ENCODE measurements at regions not wholly inside any gene's neighbourhood (a gene's known extent, or its start where the extent isn't known, plus 50 kb on each side); places are given as distances from the start of the nearest gene placed in this dataset.

DNA sequence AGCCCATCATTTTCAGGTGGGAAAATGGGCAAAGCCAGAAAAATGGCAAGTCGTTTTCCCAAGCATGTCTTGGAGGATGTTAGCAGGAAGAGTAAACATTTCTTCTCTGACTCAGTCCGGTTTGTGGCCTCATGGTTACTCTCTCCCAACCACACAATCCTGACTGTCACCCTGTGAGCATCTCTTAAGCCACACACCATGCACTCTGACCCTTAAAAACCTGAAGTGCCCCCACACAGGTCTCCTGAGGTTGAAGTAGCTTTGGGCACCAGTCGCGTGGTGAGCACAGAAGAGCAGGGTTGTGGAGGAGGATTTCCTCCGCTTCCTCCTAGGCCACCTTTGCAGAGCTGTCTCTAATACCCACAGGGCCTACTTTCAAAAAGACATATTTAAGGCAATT, 387.3 kb upstream of the NPVF start:
- TF ChIP-seq, protein P1, sequence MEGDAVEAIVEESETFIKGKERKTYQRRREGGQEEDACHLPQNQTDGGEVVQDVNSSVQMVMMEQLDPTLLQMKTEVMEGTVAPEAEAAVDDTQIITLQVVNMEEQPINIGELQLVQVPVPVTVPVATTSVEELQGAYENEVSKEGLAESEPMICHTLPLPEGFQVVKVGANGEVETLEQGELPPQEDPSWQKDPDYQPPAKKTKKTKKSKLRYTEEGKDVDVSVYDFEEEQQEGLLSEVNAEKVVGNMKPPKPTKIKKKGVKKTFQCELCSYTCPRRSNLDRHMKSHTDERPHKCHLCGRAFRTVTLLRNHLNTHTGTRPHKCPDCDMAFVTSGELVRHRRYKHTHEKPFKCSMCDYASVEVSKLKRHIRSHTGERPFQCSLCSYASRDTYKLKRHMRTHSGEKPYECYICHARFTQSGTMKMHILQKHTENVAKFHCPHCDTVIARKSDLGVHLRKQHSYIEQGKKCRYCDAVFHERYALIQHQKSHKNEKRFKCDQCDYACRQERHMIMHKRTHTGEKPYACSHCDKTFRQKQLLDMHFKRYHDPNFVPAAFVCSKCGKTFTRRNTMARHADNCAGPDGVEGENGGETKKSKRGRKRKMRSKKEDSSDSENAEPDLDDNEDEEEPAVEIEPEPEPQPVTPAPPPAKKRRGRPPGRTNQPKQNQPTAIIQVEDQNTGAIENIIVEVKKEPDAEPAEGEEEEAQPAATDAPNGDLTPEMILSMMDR (IDR thresholded peaks at IDR 0.05): no peak
- TF ChIP-seq POLR2A (IDR thresholded peaks at IDR 0.05): no peak
